ENCODE measurements at regions not wholly inside any gene's neighbourhood (a gene's known extent, or its start where the extent isn't known, plus 50 kb on each side); places are given as distances from the start of the nearest gene placed in this dataset.

- FAIRE-seq, result no peak
These were observed 85.3 kb upstream of the GALNT2 start for GRCh38 chr1:229981736-229982135.

- FAIRE-seq, result no peak
These were observed 82.6 kb upstream of the GALNT2 start for GRCh38 chr1:229984310-229984991.

- no peak for FAIRE-seq
These were observed 81.9 kb upstream of the GALNT2 start for GRCh38 chr1:229984992-229985612.

GRCh38 chr1:229985613-229986010 lies 81.4 kb upstream of the GALNT2 start:
- FAIRE-seq, result no peak

- FAIRE-seq, result no peak
These were observed 80.2 kb upstream of the GALNT2 start for GRCh38 chr1:229986737-229987337.

- no peak for FAIRE-seq
These were observed 79.1 kb upstream of the GALNT2 start for GRCh38 chr1:229987953-229988352.

GRCh38 chr1:229988534-229988933 lies 78.5 kb upstream of the GALNT2 start:
- no peak for FAIRE-seq

- no peak for FAIRE-seq
These were observed 77.3 kb upstream of the GALNT2 start for GRCh38 chr1:229989591-229990248.

- FAIRE-seq, result no peak
These were observed 76.7 kb upstream of the GALNT2 start for GRCh38 chr1:229990326-229990725.

- FAIRE-seq, result no peak
These were observed 75.9 kb upstream of the GALNT2 start for GRCh38 chr1:229991104-229991513.

GRCh38 chr1:229991724-229992333 lies 75.2 kb upstream of the GALNT2 start:
- no peak for FAIRE-seq

GRCh38 chr1:229993060-229993459 lies 74.0 kb upstream of the GALNT2 start:
- no peak for FAIRE-seq

GRCh38 chr1:229993894-229994293 lies 73.1 kb upstream of the GALNT2 start:
- no peak for FAIRE-seq

- FAIRE-seq, result no peak
These were observed 67.9 kb upstream of the GALNT2 start for GRCh38 chr1:229999004-229999670.

GRCh38 chr1:230000493-230001184 lies 66.4 kb upstream of the GALNT2 start:
- FAIRE-seq, result no peak

GRCh38 chr1:230002164-230002803 lies 64.8 kb upstream of the GALNT2 start:
- FAIRE-seq, result no peak

- FAIRE-seq, result no peak
These were observed 63.6 kb upstream of the GALNT2 start for GRCh38 chr1:230003409-230003808.

GRCh38 chr1:230005040-230005439 lies 62.0 kb upstream of the GALNT2 start:
- no peak for FAIRE-seq

- FAIRE-seq, result no peak
These were observed 58.3 kb upstream of the GALNT2 start for GRCh38 chr1:230008721-230009120.

- FAIRE-seq, result no peak
These were observed 57.3 kb upstream of the GALNT2 start for GRCh38 chr1:230009611-230010313.
